SK-N-SH (cell line): ENCODE measurements at regions not wholly inside any gene's neighbourhood (a gene's known extent, or its start where the extent isn't known, plus 50 kb on each side); places are given as distances from the start of the nearest gene placed in this dataset.

Experiments
- CTCF ChIA-PET: fragments of 300-600, 350-600 bp; formaldehyde crosslinking; extraction: SDS; loops from one replicate; lab custom pipeline; 2021; lab: Yijun Ruan, JAX
- POLR2A ChIA-PET: fragments of 350-600 bp; sonication (Branson Sonifier 250); formaldehyde crosslinking; extraction: SDS; loops from one replicate; lab custom pipeline; 2020; ENCODE audit warnings: antibody characterized with exemption, inconsistent platforms; lab: Yijun Ruan, JAX
- DNase-seq: peaks from one replicate; pipeline ENCODE4 v3.0.0; 2012
- H2AFZ ChIP-seq: fragments of 200-600 bp; sonication (generic); 2 replicates; pipeline ENCODE4 v1.8.1; 2016; ENCODE audit warnings: antibody characterized with exemption, mild to moderate bottlenecking, low read depth
- H3F3A ChIP-seq: fragments of 200-600 bp; sonication (generic); replicated peaks from 2 replicates; pipeline ENCODE3; 2016; ENCODE audit warnings: antibody characterized with exemption, mild to moderate bottlenecking; ENCODE audit not compliant: insufficient read depth
- H3K27ac ChIP-seq, 2 experiments: fragments of 200-500 bp in 1 of 2; fragments of 200-600 bp in 1 of 2; sonication (Bioruptor generic) in 1 of 2; sonication (generic), shearing (Covaris generic) in 1 of 2; 2 replicates each; pipeline versions ENCODE4 v1.5.1 to v1.6.1; 2014 to 2016; ENCODE audit warnings: low read depth in 2 of 2, inconsistent platforms in 1 of 2, low read length in 1 of 2, mild to moderate bottlenecking in 1 of 2, mixed read lengths in 1 of 2
- H3K27me3 ChIP-seq: fragments of 200-600 bp; sonication (generic), shearing (Covaris generic); 2 replicates; pipeline ENCODE4 v1.6.1; 2016; ENCODE audit warnings: mixed run types; ENCODE audit not compliant: insufficient read depth
- H3K36me3 ChIP-seq, 2 experiments: fragments of 200-500 bp in 1 of 2; fragments of 200-600 bp in 1 of 2; sonication (Bioruptor generic) in 1 of 2; sonication (generic) in 1 of 2; replicated peaks in 1 of 2; 2 replicates each; pipeline versions ENCODE3 to v1.5.1; 2014 to 2016; ENCODE audit warnings: low read length in 1 of 2, mild to moderate bottlenecking in 1 of 2; ENCODE audit not compliant: insufficient read depth in 2 of 2, control insufficient read depth in 1 of 2
- H3K4me1 ChIP-seq, 2 experiments: fragments of 200-500 bp in 1 of 2; fragments of 200-600 bp in 1 of 2; sonication (Bioruptor generic) in 1 of 2; sonication (generic), shearing (Covaris generic) in 1 of 2; 2 replicates each; pipeline versions ENCODE4 v1.5.1 to v1.6.1; 2014 to 2016; ENCODE audit warnings: low read depth in 1 of 2, low read length in 1 of 2, mixed run types in 1 of 2; ENCODE audit not compliant: insufficient read depth in 2 of 2, control insufficient read depth in 1 of 2
- H3K4me2 ChIP-seq: fragments of 200-600 bp; sonication (generic), shearing (Covaris generic); 2 replicates; pipeline ENCODE4 v1.6.1; 2017; ENCODE audit warnings: mixed run types
- H3K4me3 ChIP-seq, 2 experiments: fragments of 200-500 bp in 1 of 2; fragments of 200-600 bp in 1 of 2; sonication (Bioruptor generic) in 1 of 2; sonication (generic), shearing (Covaris generic) in 1 of 2; 2 replicates each; pipeline versions ENCODE4 v1.5.1 to v1.8.1; 2014 to 2016; ENCODE audit warnings: low read depth in 2 of 2, inconsistent platforms in 1 of 2, low read length in 1 of 2, mild to moderate bottlenecking in 1 of 2, mixed read lengths in 1 of 2, moderate library complexity in 1 of 2
- H3K79me2 ChIP-seq: fragments of 200-600 bp; sonication (generic); 2 replicates; pipeline ENCODE4 v1.8.1; 2017; ENCODE audit warnings: mild to moderate bottlenecking; ENCODE audit not compliant: insufficient read depth
- H3K9ac ChIP-seq: fragments of 200-600 bp; sonication (generic); 2 replicates; pipeline ENCODE4 v1.6.1; 2017; ENCODE audit warnings: mixed run types
- H3K9me2 ChIP-seq: fragments of 200-600 bp; sonication (generic); 2 replicates; pipeline ENCODE4 v1.6.1; 2017; ENCODE audit warnings: mixed run types
- H3K9me3 ChIP-seq: fragments of 200-600 bp; sonication (generic); 2 replicates; pipeline ENCODE4 v1.6.1; 2017; ENCODE audit warnings: mixed run types, mild to moderate bottlenecking, moderate library complexity
- H4K20me1 ChIP-seq: fragments of 200-600 bp; sonication (generic); 2 replicates; pipeline ENCODE4 v1.6.1; 2017; ENCODE audit warnings: mild to moderate bottlenecking, mixed run types; ENCODE audit not compliant: insufficient read depth
- CHD2 ChIP-seq: fragments of 150-350 bp; IDR thresholded peaks from 2 replicates; pipeline ENCODE4 v1.6.1; 2018; ENCODE audit warnings: low read length; ENCODE audit not compliant: partially characterized antibody
- CTCF ChIP-seq: fragments of 200-600 bp; sonication (generic); IDR thresholded peaks from 2 replicates; pipeline ENCODE4 v1.6.1; 2017; ENCODE audit warnings: antibody characterized with exemption, mild to moderate bottlenecking, moderate library complexity
- EP300 ChIP-seq, 2 experiments: IDR thresholded peaks; 2 replicates each; pipeline versions ENCODE4 v1.4.0 to v1.6.1; 2012; ENCODE audit warnings: borderline replicate concordance in 1 of 2, low read depth in 1 of 2, low read length in 1 of 2
- EZH2phosphoT487 ChIP-seq: fragments of 200-600 bp; sonication (generic); IDR thresholded peaks from 2 replicates; pipeline ENCODE4 v1.6.1; 2017; ENCODE audit warnings: low read depth, mixed run types, mild to moderate bottlenecking, antibody characterized with exemption, moderate library complexity, borderline replicate concordance
- FOSL2 ChIP-seq: IDR thresholded peaks from 2 replicates; pipeline ENCODE4 v1.4.0; 2012; ENCODE audit warnings: low read depth, mild to moderate bottlenecking, moderate library complexity, borderline replicate concordance
- FOXM1 ChIP-seq: IDR thresholded peaks from 2 replicates; pipeline ENCODE4 v1.4.0; 2012; ENCODE audit warnings: low read depth, mild to moderate bottlenecking
- GATA2 ChIP-seq: sonication (generic); formaldehyde crosslinking; IDR thresholded peaks from 2 replicates; pipeline ENCODE4 v1.5.0; 2020; ENCODE audit warnings: mild to moderate bottlenecking, missing genetic modification reagents
- MAX ChIP-seq: IDR thresholded peaks from 2 replicates; pipeline ENCODE4 v1.4.0; 2012; ENCODE audit warnings: low read depth
- MXI1 ChIP-seq: IDR thresholded peaks from 2 replicates; pipeline ENCODE4 v1.6.1; 2012; ENCODE audit warnings: mild to moderate bottlenecking, low read depth, low read length, improper control_type of control experiment
- NFIC ChIP-seq: IDR thresholded peaks from 2 replicates; pipeline ENCODE4 v1.4.0; 2012; ENCODE audit warnings: borderline replicate concordance
- PBX3 ChIP-seq: IDR thresholded peaks from 2 replicates; pipeline ENCODE4; 2012
- RAD21 ChIP-seq: IDR thresholded peaks from 2 replicates; pipeline ENCODE4 v1.6.1; 2012; ENCODE audit warnings: mild to moderate bottlenecking, low read length
- RCOR1 ChIP-seq: fragments of 150-350 bp; IDR thresholded peaks from 2 replicates; pipeline ENCODE4 v1.6.1; 2017; ENCODE audit warnings: antibody characterized with exemption, low read length
- RXRA ChIP-seq: IDR thresholded peaks from 2 replicates; pipeline ENCODE4 v1.4.0; 2012; ENCODE audit warnings: low read depth, mild to moderate bottlenecking, borderline replicate concordance
- SIN3A ChIP-seq: IDR thresholded peaks from 2 replicates; pipeline ENCODE4 v1.6.1; 2012; ENCODE audit warnings: low read depth, mild to moderate bottlenecking, low read length, moderate library complexity, borderline replicate concordance
- TAF1 ChIP-seq: IDR thresholded peaks from 2 replicates; pipeline ENCODE4 v1.6.1; 2012; ENCODE audit warnings: low read depth, mild to moderate bottlenecking, low read length, moderate library complexity, borderline replicate concordance
- TCF12 ChIP-seq: IDR thresholded peaks from 2 replicates; pipeline ENCODE4 v1.4.0; 2012
- ZBTB33 ChIP-seq: IDR thresholded peaks from 2 replicates; pipeline ENCODE4 v1.4.0; 2012; ENCODE audit warnings: low read depth, borderline replicate concordance
- WGBS: methylation state at CpG from one replicate; pipeline ENCODE4 v1.1.6; 2017; ENCODE audit warnings: low lambda C conversion rate; 5-methylcytosine and 5-hydroxymethylcytosine counted together

GRCh38 chr10:65275296-65275695 is 1650.5 kb upstream of the LRRTM3 start:
- POLR2A ChIA-PET, result no interaction called here
- no peaks in the 10 kb centered on the region for H3K27me3 ChIP-seq
- WGBS, result 30% methylated on average over 4 of the region's 4 CpGs
- no peaks in the 10 kb centered on the region for H3K9me3 ChIP-seq
- no peak for DNase-seq
- H3K4me1 ChIP-seq, result no peaks in the 10 kb centered on the region
- H3K9me2 ChIP-seq, result no peaks in the 10 kb centered on the region
- TF ChIP-seq CHD2 (no peak), SIN3A (no peak), PBX3 (no peak), GATA2 (CRISPR knock-in tag) (no peak), EZH2phosphoT487 (no peak), TAF1 (no peak), FOSL2 (no peak), RAD21 (no peak), MXI1 (no peak), ZBTB33 (no peak), RXRA (no peak), FOXM1 (no peak), NFIC (no peak), TCF12 (no peak), RCOR1 (no peak), MAX (no peak), CTCF (no peak), EP300 (IDR thresholded peaks at IDR 0.05; ENCODE audit: borderline replicate concordance in 1 of 2, low read depth in 1 of 2, low read length in 1 of 2) (no peak)
- H3K36me3 ChIP-seq, result no peaks in the 10 kb centered on the region
- H3F3A ChIP-seq, result no peaks in the 10 kb centered on the region
- H3K4me2 ChIP-seq, result no peak overlapping the region
- H3K9ac ChIP-seq, result no peak overlapping the region
- H3K4me3 ChIP-seq, result no peak overlapping the region
- H3K27ac ChIP-seq, result no peak overlapping the region
- CTCF ChIA-PET, result no interaction called here
- H2AFZ ChIP-seq, result no peak overlapping the region
- H3K79me2 ChIP-seq, result no peaks in the 10 kb centered on the region
- H4K20me1 ChIP-seq, result no peaks in the 10 kb centered on the region
